AG08396 (cell line): ENCODE measurements at regions not wholly inside any gene's neighbourhood (a gene's known extent, or its start where the extent isn't known, plus 50 kb on each side); places are given as distances from the start of the nearest gene placed in this dataset.
"Not testable (repeated sequence)": the region's sequence is repeated elsewhere in the genome, so short reads cannot be mapped to it uniquely, and the experiment has no call there.

Experiments
- DNase-seq: peaks from one replicate; pipeline ENCODE4 v3.0.0; 2012; ENCODE audit warnings: low spot score, mixed read lengths

- DNase-seq: not testable (repeated sequence)
Measured at GRCh38 chr5:88615767-88616166, 267.2 kb downstream of the MEF2C start.

GRCh38 chr5:88613051-88613450 is 269.9 kb downstream of the MEF2C start:
- no peak for DNase-seq

GRCh38 chr5:88610586-88610985 is 272.4 kb downstream of the MEF2C start:
- DNase-seq: no peak

GRCh38 chr5:88607492-88607891 is 275.5 kb downstream of the MEF2C start:
- no peak for DNase-seq

GRCh38 chr5:88606626-88607025 is 276.4 kb downstream of the MEF2C start:
- no peak for DNase-seq

GRCh38 chr5:88606173-88606572 is 276.8 kb downstream of the MEF2C start:
- DNase-seq: no peak

- DNase-seq: no peak
Measured at GRCh38 chr5:88602584-88602983, 280.4 kb downstream of the MEF2C start.

GRCh38 chr5:88594441-88594840 is 288.5 kb downstream of the MEF2C start:
- no peak for DNase-seq

- no peak for DNase-seq
Measured at GRCh38 chr5:88588609-88589008, 294.4 kb downstream of the MEF2C start.

- DNase-seq: no peak
Measured at GRCh38 chr5:88583471-88583870, 299.5 kb downstream of the MEF2C start.

GRCh38 chr5:88558366-88558765 is 289.7 kb upstream of the TMEM161B start:
- no peak for DNase-seq

- no peak for DNase-seq
Measured at GRCh38 chr5:88557881-88558280, 289.2 kb upstream of the TMEM161B start.

- no peak for DNase-seq
Measured at GRCh38 chr5:88557131-88557530, 288.5 kb upstream of the TMEM161B start.

- DNase-seq: no peak
Measured at GRCh38 chr5:88556406-88556805, 287.8 kb upstream of the TMEM161B start.

GRCh38 chr5:88555674-88556073 is 287.0 kb upstream of the TMEM161B start:
- no peak for DNase-seq

- DNase-seq: no peak
Measured at GRCh38 chr5:88553986-88554385, 285.3 kb upstream of the TMEM161B start.

- DNase-seq: no peak
Measured at GRCh38 chr5:88553136-88553875, 284.7 kb upstream of the TMEM161B start.

- no peak for DNase-seq
Measured at GRCh38 chr5:88552426-88552825, 283.8 kb upstream of the TMEM161B start.

- no peak for DNase-seq
Measured at GRCh38 chr5:88551724-88552345, 283.2 kb upstream of the TMEM161B start.

- DNase-seq: no peak
Measured at GRCh38 chr5:88550736-88551135, 282.1 kb upstream of the TMEM161B start.

- no peak for DNase-seq
Measured at GRCh38 chr5:88548136-88548805, 279.6 kb upstream of the TMEM161B start.

- no peak for DNase-seq
Measured at GRCh38 chr5:88545338-88545737, 276.7 kb upstream of the TMEM161B start.

- DNase-seq: no peak
Measured at GRCh38 chr5:88544671-88545070, 276.0 kb upstream of the TMEM161B start.
